ENCODE measurements at regions not wholly inside any gene's neighbourhood (a gene's known extent, or its start where the extent isn't known, plus 50 kb on each side); places are given as distances from the start of the nearest gene placed in this dataset.
"Not testable (repeated sequence)": the region's sequence is repeated elsewhere in the genome, so short reads cannot be mapped to it uniquely, and the experiment has no call there.

DNA sequence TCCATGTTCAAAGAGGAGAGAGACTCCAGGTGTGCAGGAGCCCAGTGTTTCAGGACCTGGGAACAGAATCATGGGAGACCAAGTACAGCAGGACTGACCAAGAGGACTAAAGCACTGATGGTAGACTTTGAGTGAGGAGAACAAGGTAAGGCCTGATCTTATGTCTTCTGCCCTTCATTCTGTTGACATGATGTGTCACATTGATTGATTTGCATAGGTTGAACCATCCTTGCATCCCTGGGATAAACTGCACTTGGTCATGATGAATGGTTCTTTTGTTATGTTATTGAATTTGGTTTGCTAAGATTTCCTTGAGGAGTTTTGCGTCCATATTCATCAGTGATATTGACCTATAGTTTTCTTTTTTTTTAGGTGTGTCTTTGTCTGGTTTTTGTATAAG lies 497.0 kb downstream of the TMEM121 start:
- Histone ChIP-seq H3K4me2 (ENCODE audit: low read length) (no peak overlapping the region), H3K4me3 (ENCODE audit: low read length) (no peak overlapping the region), H3K9me3 (ENCODE audit: control insufficient read depth, insufficient read depth, low read length) (0 out of 2 replicates have a peak, but pooled peaks cover 3% of the 10 kb centered on the region), H3K27me3 (ENCODE audit: control insufficient read depth, low read length) (no peaks in the 10 kb centered on the region), H3K79me2 (ENCODE audit: control insufficient read depth, low read length) (no peaks in the 10 kb centered on the region), H3K27ac (ENCODE audit: low read depth, low read length) (no peak overlapping the region), H3K9me2 (replicated peaks; ENCODE audit: control insufficient read depth, low read length) (no peaks in the 10 kb centered on the region), H3K4me1 (ENCODE audit: control insufficient read depth, low read length) (no peaks in the 10 kb centered on the region), H3K36me3 (ENCODE audit: control insufficient read depth, low read length) (no peaks in the 10 kb centered on the region), H4K20me1 (ENCODE audit: control insufficient read depth, insufficient read depth, low read depth, low read length) (no peaks in the 10 kb centered on the region), H3F3A (ENCODE audit: control insufficient read depth, insufficient read depth) (no peaks in the 10 kb centered on the region)
- TF ChIP-seq EZH2phosphoT487 (IDR thresholded peaks at IDR 0.05; ENCODE audit: borderline replicate concordance, low read length): no peak
- TF ChIP-seq, protein P1, sequence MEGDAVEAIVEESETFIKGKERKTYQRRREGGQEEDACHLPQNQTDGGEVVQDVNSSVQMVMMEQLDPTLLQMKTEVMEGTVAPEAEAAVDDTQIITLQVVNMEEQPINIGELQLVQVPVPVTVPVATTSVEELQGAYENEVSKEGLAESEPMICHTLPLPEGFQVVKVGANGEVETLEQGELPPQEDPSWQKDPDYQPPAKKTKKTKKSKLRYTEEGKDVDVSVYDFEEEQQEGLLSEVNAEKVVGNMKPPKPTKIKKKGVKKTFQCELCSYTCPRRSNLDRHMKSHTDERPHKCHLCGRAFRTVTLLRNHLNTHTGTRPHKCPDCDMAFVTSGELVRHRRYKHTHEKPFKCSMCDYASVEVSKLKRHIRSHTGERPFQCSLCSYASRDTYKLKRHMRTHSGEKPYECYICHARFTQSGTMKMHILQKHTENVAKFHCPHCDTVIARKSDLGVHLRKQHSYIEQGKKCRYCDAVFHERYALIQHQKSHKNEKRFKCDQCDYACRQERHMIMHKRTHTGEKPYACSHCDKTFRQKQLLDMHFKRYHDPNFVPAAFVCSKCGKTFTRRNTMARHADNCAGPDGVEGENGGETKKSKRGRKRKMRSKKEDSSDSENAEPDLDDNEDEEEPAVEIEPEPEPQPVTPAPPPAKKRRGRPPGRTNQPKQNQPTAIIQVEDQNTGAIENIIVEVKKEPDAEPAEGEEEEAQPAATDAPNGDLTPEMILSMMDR (IDR thresholded peaks at IDR 0.05; ENCODE audit: low read depth, low read length, poor library complexity, severe bottlenecking): no peak

DNA sequence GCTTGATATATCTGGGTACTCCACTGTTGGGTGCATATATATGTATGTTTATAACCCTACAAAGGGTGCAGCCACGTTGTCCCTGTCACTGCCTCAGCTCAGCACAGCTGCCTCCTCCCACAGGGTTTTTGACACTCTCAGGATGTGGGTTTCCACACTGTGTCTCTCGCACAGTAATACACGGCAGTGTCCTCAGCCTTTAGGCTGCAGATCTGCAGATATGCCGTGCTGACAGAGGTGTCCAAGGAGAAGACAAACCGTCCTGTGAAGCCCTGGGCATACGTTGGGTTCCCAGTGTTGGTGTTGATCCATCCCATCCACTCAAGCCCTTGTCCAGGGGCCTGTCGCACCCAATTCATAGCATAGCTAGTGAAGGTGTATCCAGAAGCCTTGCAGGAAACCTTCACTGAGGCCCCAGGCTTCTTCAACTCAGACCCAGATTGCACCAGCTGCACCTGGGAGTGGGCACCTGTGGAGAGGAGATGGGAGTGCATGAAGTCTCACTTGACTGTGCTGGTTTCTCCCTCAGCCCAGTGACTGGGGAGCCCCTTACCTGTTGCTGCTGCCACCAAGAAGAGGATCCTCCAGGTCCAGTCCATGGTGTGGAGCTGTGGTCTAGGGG lies 498.7 kb downstream of the TMEM121 start:
- no peaks in the 10 kb centered on the region for H3K36me3 ChIP-seq (ENCODE audit: control insufficient read depth, low read length)
- no peaks in the 10 kb centered on the region for H3K27me3 ChIP-seq (ENCODE audit: control insufficient read depth, low read length)
- no peak overlapping the region for H3K4me3 ChIP-seq (ENCODE audit: low read length)
- H3K4me2 ChIP-seq (ENCODE audit: low read length): no peak overlapping the region
- H3K4me1 ChIP-seq (ENCODE audit: control insufficient read depth, low read length): no peaks in the 10 kb centered on the region
- H4K20me1 ChIP-seq (ENCODE audit: control insufficient read depth, insufficient read depth, low read depth, low read length): no peaks in the 10 kb centered on the region
- H3K79me2 ChIP-seq (ENCODE audit: control insufficient read depth, low read length): no peaks in the 10 kb centered on the region
- no peak for TF ChIP-seq EZH2phosphoT487 (IDR thresholded peaks at IDR 0.05; ENCODE audit: borderline replicate concordance, low read length)
- TF ChIP-seq, protein P1 (IDR thresholded peaks at IDR 0.05; ENCODE audit: low read depth, low read length, poor library complexity, severe bottlenecking): no peak
- no peak overlapping the region for H3K27ac ChIP-seq (ENCODE audit: low read depth, low read length)
- 0 out of 2 replicates have a peak, but pooled peaks cover 3% of the 10 kb centered on the region for H3K9me3 ChIP-seq (ENCODE audit: control insufficient read depth, insufficient read depth, low read length)
- H3K9me2 ChIP-seq (replicated peaks; ENCODE audit: control insufficient read depth, low read length): no peaks in the 10 kb centered on the region
- H3F3A ChIP-seq (ENCODE audit: control insufficient read depth, insufficient read depth): no peaks in the 10 kb centered on the region

DNA sequence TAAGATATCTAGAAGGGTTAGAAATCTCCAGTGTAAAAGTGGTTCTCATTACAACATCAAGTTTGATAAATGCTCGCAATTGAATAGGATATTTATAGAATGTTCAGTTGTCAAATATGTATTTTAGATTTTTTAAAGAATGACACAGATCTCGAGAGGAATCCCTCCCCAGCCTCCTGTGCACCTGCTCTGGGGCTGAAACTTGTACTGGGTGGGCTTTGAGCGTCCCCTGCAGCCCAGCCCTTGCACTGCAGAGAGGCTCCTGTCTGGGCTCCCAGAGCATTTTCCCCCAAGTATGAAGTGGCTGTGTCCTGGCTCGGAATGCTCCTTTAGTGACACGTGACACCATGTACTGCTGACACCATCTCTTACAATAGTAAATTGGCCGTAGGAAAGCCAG lies 499.6 kb downstream of the TMEM121 start:
- H3K9me3 ChIP-seq (ENCODE audit: control insufficient read depth, insufficient read depth, low read length): 0 out of 2 replicates have a peak, but pooled peaks cover 3% of the 10 kb centered on the region
- no peaks in the 10 kb centered on the region for H3K79me2 ChIP-seq (ENCODE audit: control insufficient read depth, low read length)
- no peaks in the 10 kb centered on the region for H3F3A ChIP-seq (ENCODE audit: control insufficient read depth, insufficient read depth)
- H3K36me3 ChIP-seq (ENCODE audit: control insufficient read depth, low read length): no peaks in the 10 kb centered on the region
- H3K9me2 ChIP-seq (replicated peaks; ENCODE audit: control insufficient read depth, low read length): no peaks in the 10 kb centered on the region
- no peak overlapping the region for H3K27ac ChIP-seq (ENCODE audit: low read depth, low read length)
- no peaks in the 10 kb centered on the region for H3K4me1 ChIP-seq (ENCODE audit: control insufficient read depth, low read length)
- no peak overlapping the region for H3K4me2 ChIP-seq (ENCODE audit: low read length)
- no peaks in the 10 kb centered on the region for H4K20me1 ChIP-seq (ENCODE audit: control insufficient read depth, insufficient read depth, low read depth, low read length)
- H3K4me3 ChIP-seq (ENCODE audit: low read length): no peak overlapping the region
- H3K27me3 ChIP-seq (ENCODE audit: control insufficient read depth, low read length): no peaks in the 10 kb centered on the region
- TF ChIP-seq, protein P1 (IDR thresholded peaks at IDR 0.05; ENCODE audit: low read depth, low read length, poor library complexity, severe bottlenecking): no peak
- no peak for TF ChIP-seq EZH2phosphoT487 (IDR thresholded peaks at IDR 0.05; ENCODE audit: borderline replicate concordance, low read length)

DNA sequence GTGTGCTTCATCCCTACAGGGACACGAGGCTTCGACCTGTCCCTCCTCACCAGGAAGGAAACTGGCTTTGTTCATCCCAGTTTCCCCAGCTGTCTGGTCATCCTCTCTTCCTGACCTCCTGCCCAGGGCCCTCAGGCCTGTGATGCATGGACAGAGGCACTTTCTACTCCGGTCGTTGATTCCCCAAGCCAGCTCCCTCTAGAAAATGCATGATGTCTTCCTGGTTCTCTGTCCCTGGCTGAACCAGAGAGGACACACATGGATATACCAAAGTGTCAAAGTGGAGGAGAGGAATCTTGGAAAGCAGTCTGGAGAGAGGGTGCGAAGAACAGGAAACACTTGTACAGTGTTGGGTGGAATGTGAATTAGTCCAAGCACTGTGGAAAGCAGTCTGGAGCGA lies 501.4 kb downstream of the TMEM121 start:
- H3K4me3 ChIP-seq (ENCODE audit: low read length); H3K27me3 ChIP-seq (ENCODE audit: control insufficient read depth, low read length); H3K9me3 ChIP-seq (ENCODE audit: control insufficient read depth, insufficient read depth, low read length): not testable (repeated sequence)

More for the DNA sequence above, 501.4 kb downstream of the TMEM121 start:
- not testable (repeated sequence) for H3K27ac ChIP-seq (ENCODE audit: low read depth, low read length); H3K4me1 ChIP-seq (ENCODE audit: control insufficient read depth, low read length); H3K36me3 ChIP-seq (ENCODE audit: control insufficient read depth, low read length); H3K4me2 ChIP-seq (ENCODE audit: low read length); H3K79me2 ChIP-seq (ENCODE audit: control insufficient read depth, low read length); H3F3A ChIP-seq (ENCODE audit: control insufficient read depth, insufficient read depth); H4K20me1 ChIP-seq (ENCODE audit: control insufficient read depth, insufficient read depth, low read depth, low read length); H3K9me2 ChIP-seq (replicated peaks; ENCODE audit: control insufficient read depth, low read length)

All from DOHH2 (cell line).